GF-D8 (cell line): ENCODE measurements at regions not wholly inside any gene's neighbourhood (a gene's known extent, or its start where the extent isn't known, plus 50 kb on each side); places are given as distances from the start of the nearest gene placed in this dataset.

ENCODE experiments used
- DNase-seq: peaks from one replicate; lab custom pipeline; 2025; lab: John Stamatoyannopoulos, UW

GRCh38 chr2:176502619-176503018, 233.4 kb downstream of the MTX2 start:
- no peak for DNase-seq

GRCh38 chr2:176503776-176504175, 234.5 kb downstream of the MTX2 start:
- no peak for DNase-seq

- no peak for DNase-seq
These were observed 235.2 kb downstream of the MTX2 start for GRCh38 chr2:176504440-176504839.

- DNase-seq: no peak
These were observed 238.5 kb downstream of the MTX2 start for GRCh38 chr2:176507786-176508185.

GRCh38 chr2:176508374-176508773, 239.1 kb downstream of the MTX2 start:
- no peak for DNase-seq

- no peak for DNase-seq
These were observed 239.9 kb downstream of the MTX2 start for GRCh38 chr2:176508984-176509740.

- DNase-seq: no peak
These were observed 245.0 kb downstream of the MTX2 start for GRCh38 chr2:176514276-176514675.

- no peak for DNase-seq
These were observed 245.7 kb downstream of the MTX2 start for GRCh38 chr2:176514805-176515500.

- DNase-seq: no peak
These were observed 246.9 kb downstream of the MTX2 start for GRCh38 chr2:176516051-176516602.

- DNase-seq: no peak
These were observed 249.6 kb downstream of the MTX2 start for GRCh38 chr2:176518823-176519222.

GRCh38 chr2:176521878-176522670, 252.8 kb downstream of the MTX2 start:
- DNase-seq: no peak

- no peak for DNase-seq
These were observed 255.8 kb downstream of the MTX2 start for GRCh38 chr2:176525086-176525485.

- DNase-seq: no peak
These were observed 258.0 kb downstream of the MTX2 start for GRCh38 chr2:176526995-176527901.

GRCh38 chr2:176531608-176532007, 262.4 kb downstream of the MTX2 start:
- no peak for DNase-seq

GRCh38 chr2:176533505-176534193, 264.4 kb downstream of the MTX2 start:
- DNase-seq: no peak

- DNase-seq: no peak
These were observed 265.7 kb downstream of the MTX2 start for GRCh38 chr2:176534798-176535466.

GRCh38 chr2:176535467-176536113, 266.3 kb downstream of the MTX2 start:
- DNase-seq: no peak

GRCh38 chr2:176536439-176537133, 267.3 kb downstream of the MTX2 start:
- DNase-seq: no peak

GRCh38 chr2:176537932-176538331, 268.7 kb downstream of the MTX2 start:
- DNase-seq: no peak
